Panc1 (cell line): ENCODE measurements at regions not wholly inside any gene's neighbourhood (a gene's known extent, or its start where the extent isn't known, plus 50 kb on each side); places are given as distances from the start of the nearest gene placed in this dataset.

Source experiments
- ATAC-seq: fragments of 200-7000 bp; cut with Tn5 transposase; 2 replicates; pipeline ENCODE4 v1.9.1; 2020; ENCODE audit warnings: mild to moderate bottlenecking, moderate library complexity
- BruUV-seq: library from RNA; stranded (reverse); fragments of 400-500 nt; replicated peaks from 2 replicates; lab custom pipeline; 2021; lab: Mats Ljungman, UMichigan
- CTCF ChIA-PET: fragments of 300-600 bp; sonication (Branson Sonifier 250); formaldehyde crosslinking; loops from one replicate; lab custom pipeline; 2022; ENCODE audit warnings: antibody characterized with exemption; lab: Charles Lee
- POLR2A ChIA-PET: fragments of 300-600 bp; sonication (Branson Sonifier 250); formaldehyde crosslinking; loops from one replicate; lab custom pipeline; 2022; ENCODE audit warnings: antibody characterized with exemption; lab: Charles Lee
- DNase-seq: peaks from one replicate; pipeline ENCODE4 v3.0.0-alpha.2; 2010; ENCODE audit warnings: low read depth, low spot score
- H3K27ac ChIP-seq: 2 replicates; pipeline ENCODE4 v1.5.1; 2011; ENCODE audit warnings: mild to moderate bottlenecking, low read length, inconsistent platforms
- H3K27me3 ChIP-seq: fragments of 200-500 bp; sonication (Bioruptor generic); 2 replicates; pipeline ENCODE4 v1.6.0; 2014; ENCODE audit warnings: low read length, inconsistent platforms; ENCODE audit not compliant: control insufficient read depth, insufficient read depth
- H3K36me3 ChIP-seq: fragments of 200-500 bp; sonication (Bioruptor generic); 2 replicates; pipeline ENCODE4 v1.5.1; 2014; ENCODE audit warnings: inconsistent platforms, mild to moderate bottlenecking, low read length, moderate library complexity; ENCODE audit not compliant: control insufficient read depth, insufficient read depth
- H3K4me1 ChIP-seq: 2 replicates; pipeline ENCODE4 v1.5.1; 2011; ENCODE audit warnings: inconsistent platforms, mild to moderate bottlenecking, low read length, moderate library complexity; ENCODE audit not compliant: control insufficient read depth, insufficient read depth
- H3K4me3 ChIP-seq, 2 experiments: 2 replicates each; pipeline ENCODE4 v1.5.1; 2011 to 2012; ENCODE audit warnings: low read depth in 2 of 2, low read length in 2 of 2, mild to moderate bottlenecking in 2 of 2, inconsistent platforms in 1 of 2, moderate library complexity in 1 of 2
- H3K9me3 ChIP-seq: fragments of 200-500 bp; sonication (Bioruptor generic); 2 replicates; pipeline ENCODE4 v1.5.1; 2014; ENCODE audit warnings: low read depth, mild to moderate bottlenecking, inconsistent platforms, low read length, moderate library complexity; ENCODE audit not compliant: control insufficient read depth, insufficient read depth
- POLR2AphosphoS5 ChIP-seq: IDR thresholded peaks from 2 replicates; pipeline ENCODE4 v1.6.1; 2012; ENCODE audit warnings: mild to moderate bottlenecking, low read depth, low read length, moderate library complexity
- SIN3A ChIP-seq: IDR thresholded peaks from 2 replicates; pipeline ENCODE4 v1.6.1; 2012; ENCODE audit warnings: low read depth, mild to moderate bottlenecking, low read length, moderate library complexity, borderline replicate concordance; ENCODE audit not compliant: insufficient read depth
- TCF7L2 ChIP-seq: IDR thresholded peaks from 2 replicates; pipeline ENCODE4 v1.6.1; 2011; ENCODE audit warnings: mild to moderate bottlenecking, low read depth, low read length, inconsistent platforms
- in situ Hi-C: cut with HindIII; loops from 2 replicates; pipeline ENCODE4 v1.10.0; 2016; ENCODE audit warnings: low sequenced_read_pairs, low pct_unique_long_range_greater_than_20kb
- intact Hi-C: fragments of 100-400 bp; cut with micrococcal nuclease; formaldehyde crosslinking; loops from one replicate; pipeline ENCODE4 v1.10.0; 2022; ENCODE audit not compliant: unreplicated experiment
- TF ChIP-seq, protein P1 (sequence below): fragments of 450-650 bp; IDR thresholded peaks from 2 replicates; pipeline ENCODE4 v1.5.1; 2017; ENCODE audit warnings: mild to moderate bottlenecking
- TF ChIP-seq, protein P2 (sequence below), 2 experiments: IDR thresholded peaks; 2 replicates each; pipeline ENCODE4 v1.6.1; 2011 to 2012; ENCODE audit warnings: low read depth in 2 of 2, control low read depth in 1 of 2, low read length in 1 of 2, mild to moderate bottlenecking in 1 of 2, moderate library complexity in 1 of 2; ENCODE audit not compliant: insufficient read depth in 1 of 2

- ATAC-seq (no peak), DNase-seq (no peak)
- ChIA-PET CTCF (no interaction called here), POLR2A (no interaction called here)
- BruUV-seq, result no TSS peak
- TF ChIP-seq, protein P1, sequence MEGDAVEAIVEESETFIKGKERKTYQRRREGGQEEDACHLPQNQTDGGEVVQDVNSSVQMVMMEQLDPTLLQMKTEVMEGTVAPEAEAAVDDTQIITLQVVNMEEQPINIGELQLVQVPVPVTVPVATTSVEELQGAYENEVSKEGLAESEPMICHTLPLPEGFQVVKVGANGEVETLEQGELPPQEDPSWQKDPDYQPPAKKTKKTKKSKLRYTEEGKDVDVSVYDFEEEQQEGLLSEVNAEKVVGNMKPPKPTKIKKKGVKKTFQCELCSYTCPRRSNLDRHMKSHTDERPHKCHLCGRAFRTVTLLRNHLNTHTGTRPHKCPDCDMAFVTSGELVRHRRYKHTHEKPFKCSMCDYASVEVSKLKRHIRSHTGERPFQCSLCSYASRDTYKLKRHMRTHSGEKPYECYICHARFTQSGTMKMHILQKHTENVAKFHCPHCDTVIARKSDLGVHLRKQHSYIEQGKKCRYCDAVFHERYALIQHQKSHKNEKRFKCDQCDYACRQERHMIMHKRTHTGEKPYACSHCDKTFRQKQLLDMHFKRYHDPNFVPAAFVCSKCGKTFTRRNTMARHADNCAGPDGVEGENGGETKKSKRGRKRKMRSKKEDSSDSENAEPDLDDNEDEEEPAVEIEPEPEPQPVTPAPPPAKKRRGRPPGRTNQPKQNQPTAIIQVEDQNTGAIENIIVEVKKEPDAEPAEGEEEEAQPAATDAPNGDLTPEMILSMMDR, result no peak
- no peak for TF ChIP-seq SIN3A
- TF ChIP-seq POLR2AphosphoS5, result no peak
- TF ChIP-seq TCF7L2, result no peak
- TF ChIP-seq, protein P2, sequence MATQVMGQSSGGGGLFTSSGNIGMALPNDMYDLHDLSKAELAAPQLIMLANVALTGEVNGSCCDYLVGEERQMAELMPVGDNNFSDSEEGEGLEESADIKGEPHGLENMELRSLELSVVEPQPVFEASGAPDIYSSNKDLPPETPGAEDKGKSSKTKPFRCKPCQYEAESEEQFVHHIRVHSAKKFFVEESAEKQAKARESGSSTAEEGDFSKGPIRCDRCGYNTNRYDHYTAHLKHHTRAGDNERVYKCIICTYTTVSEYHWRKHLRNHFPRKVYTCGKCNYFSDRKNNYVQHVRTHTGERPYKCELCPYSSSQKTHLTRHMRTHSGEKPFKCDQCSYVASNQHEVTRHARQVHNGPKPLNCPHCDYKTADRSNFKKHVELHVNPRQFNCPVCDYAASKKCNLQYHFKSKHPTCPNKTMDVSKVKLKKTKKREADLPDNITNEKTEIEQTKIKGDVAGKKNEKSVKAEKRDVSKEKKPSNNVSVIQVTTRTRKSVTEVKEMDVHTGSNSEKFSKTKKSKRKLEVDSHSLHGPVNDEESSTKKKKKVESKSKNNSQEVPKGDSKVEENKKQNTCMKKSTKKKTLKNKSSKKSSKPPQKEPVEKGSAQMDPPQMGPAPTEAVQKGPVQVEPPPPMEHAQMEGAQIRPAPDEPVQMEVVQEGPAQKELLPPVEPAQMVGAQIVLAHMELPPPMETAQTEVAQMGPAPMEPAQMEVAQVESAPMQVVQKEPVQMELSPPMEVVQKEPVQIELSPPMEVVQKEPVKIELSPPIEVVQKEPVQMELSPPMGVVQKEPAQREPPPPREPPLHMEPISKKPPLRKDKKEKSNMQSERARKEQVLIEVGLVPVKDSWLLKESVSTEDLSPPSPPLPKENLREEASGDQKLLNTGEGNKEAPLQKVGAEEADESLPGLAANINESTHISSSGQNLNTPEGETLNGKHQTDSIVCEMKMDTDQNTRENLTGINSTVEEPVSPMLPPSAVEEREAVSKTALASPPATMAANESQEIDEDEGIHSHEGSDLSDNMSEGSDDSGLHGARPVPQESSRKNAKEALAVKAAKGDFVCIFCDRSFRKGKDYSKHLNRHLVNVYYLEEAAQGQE (IDR thresholded peaks at IDR 0.05; ENCODE audit: insufficient read depth in 1 of 2, low read depth in 2 of 2, low read length in 1 of 2), result no peak
- intact Hi-C loops, result no loop called here
- H3K4me1 ChIP-seq, result no peaks in the 10 kb centered on the region
- H3K4me3 ChIP-seq, result no peak overlapping the region
- no peaks in the 10 kb centered on the region for H3K27me3 ChIP-seq
- H3K9me3 ChIP-seq, result no peaks in the 10 kb centered on the region
- H3K27ac ChIP-seq, result no peak overlapping the region
- in situ Hi-C loops, result no loop called here
- H3K36me3 ChIP-seq, result no peaks in the 10 kb centered on the region
These were observed 711.8 kb upstream of the CTNND2 start for GRCh38 chr5:12616093-12616492.

DNA sequence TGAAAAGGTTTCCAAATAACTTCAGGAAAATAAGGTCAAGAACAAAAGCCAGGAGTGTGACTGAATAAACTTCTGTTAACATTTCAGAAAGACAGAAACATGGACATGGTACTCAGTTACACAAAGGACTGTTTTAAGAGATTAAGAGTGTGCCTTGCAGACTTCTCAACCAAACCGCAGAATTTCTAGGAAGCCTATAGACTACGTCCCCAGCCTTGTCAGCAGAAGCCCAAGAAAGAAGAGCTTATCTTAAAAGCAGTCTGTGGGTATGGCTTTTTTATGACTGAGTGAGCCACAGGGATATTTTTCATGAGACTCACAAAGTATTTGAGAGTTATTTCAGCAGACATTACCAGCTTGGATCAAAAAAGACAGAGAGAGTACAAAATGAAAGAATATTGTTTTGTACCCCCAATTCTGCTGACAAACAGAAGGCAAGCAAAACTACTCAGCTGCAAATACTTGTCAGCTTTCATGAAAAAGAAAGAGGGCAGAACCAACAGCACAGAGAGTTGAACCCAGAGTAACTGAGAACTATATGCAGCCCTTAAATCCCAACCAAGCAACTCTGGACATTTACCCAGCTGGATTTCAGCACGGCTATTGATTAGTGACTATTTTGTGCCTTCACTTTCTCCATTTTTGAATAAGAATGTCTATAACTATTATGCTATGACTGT, 711.0 kb upstream of the CTNND2 start:
- ChIA-PET CTCF (no interaction called here), POLR2A (no interaction called here)
- in situ Hi-C loops (no loop called here), intact Hi-C loops (no loop called here)
- no peak for DNase-seq
- no peaks in the 10 kb centered on the region for H3K36me3 ChIP-seq
- ATAC-seq, result no peak
- no peaks in the 10 kb centered on the region for H3K9me3 ChIP-seq
- H3K4me1 ChIP-seq, result no peaks in the 10 kb centered on the region
- no peaks in the 10 kb centered on the region for H3K27me3 ChIP-seq
- BruUV-seq, result no TSS peak
- no peak overlapping the region for H3K4me3 ChIP-seq
- TF ChIP-seq SIN3A (no peak), POLR2AphosphoS5 (no peak), TCF7L2 (no peak)
- TF ChIP-seq, protein P2 (IDR thresholded peaks at IDR 0.05; ENCODE audit: insufficient read depth in 1 of 2, low read depth in 2 of 2, low read length in 1 of 2), result no peak
- TF ChIP-seq, protein P1, result no peak
- no peak overlapping the region for H3K27ac ChIP-seq
